ENCODE measurements at regions not wholly inside any gene's neighbourhood (a gene's known extent, or its start where the extent isn't known, plus 50 kb on each side); places are given as distances from the start of the nearest gene placed in this dataset.

GRCh38 chr10:4141471-4141870, 356.5 kb upstream of the KLF6 start:
- TF ChIP-seq CTCF (IDR thresholded peaks at IDR 0.05): no peak
- no peak for TF ChIP-seq POLR2A (IDR thresholded peaks at IDR 0.05)

All from thyroid gland (tissue), 4 donors.